ENCODE measurements at regions not wholly inside any gene's neighbourhood (a gene's known extent, or its start where the extent isn't known, plus 50 kb on each side); places are given as distances from the start of the nearest gene placed in this dataset.

- TF ChIP-seq CTCF (IDR thresholded peaks at IDR 0.05 in 8 of 11, conservative IDR thresholded peaks at IDR 0.05 in 3 of 11) (no peak), POLR2AphosphoS5 (IDR thresholded peaks at IDR 0.05) (no peak)
These were observed 59.1 kb downstream of the APCS start for GRCh38 chr1:159646687-159647086.
